CD4-positive, alpha-beta T cell treated with Interferon gamma for 1 hour (primary cell): ENCODE measurements at regions not wholly inside any gene's neighbourhood (a gene's known extent, or its start where the extent isn't known, plus 50 kb on each side); places are given as distances from the start of the nearest gene placed in this dataset.

Experiments used
- DNase-seq: peaks from one replicate; pipeline ENCODE4 v3.0.0-alpha.2; 2020

- no peak for DNase-seq
These were observed 66.1 kb upstream of the TBCA start for GRCh38 chr5:77842243-77842642.

- DNase-seq: no peak
These were observed 65.5 kb upstream of the TBCA start for GRCh38 chr5:77841616-77842015.

- no peak for DNase-seq
These were observed 64.8 kb upstream of the TBCA start for GRCh38 chr5:77840930-77841329.

- DNase-seq: no peak
These were observed 63.6 kb upstream of the TBCA start for GRCh38 chr5:77839691-77840090.

GRCh38 chr5:77832938-77833337 is 56.8 kb upstream of the TBCA start:
- DNase-seq: no peak

GRCh38 chr5:77832166-77832770 is 56.1 kb upstream of the TBCA start:
- no peak for DNase-seq

GRCh38 chr5:77828445-77828844 is 52.3 kb upstream of the TBCA start:
- DNase-seq: no peak
